ENCODE measurements at regions not wholly inside any gene's neighbourhood (a gene's known extent, or its start where the extent isn't known, plus 50 kb on each side); places are given as distances from the start of the nearest gene placed in this dataset.
"Not testable (repeated sequence)": the region's sequence is repeated elsewhere in the genome, so short reads cannot be mapped to it uniquely, and the experiment has no call there.

- H3K4me1 Mint-ChIP-seq; POLR2A ChIA-PET; H3K36me3 Mint-ChIP-seq; H3K36me3 ChIP-seq (ENCODE audit: control insufficient read depth in 2 of 2, extremely low read depth in 1 of 2, insufficient read depth in 1 of 2, low read length in 1 of 2); ATAC-seq (replicated peaks in 1 of 4); H3K9me3 Mint-ChIP-seq; H3K4me3 Mint-ChIP-seq; H3K9me3 ChIP-seq; DNase-seq; H3K27me3 ChIP-seq (replicated peaks in 1 of 2; ENCODE audit: control insufficient read depth in 2 of 2, extremely low read depth in 1 of 2, insufficient read depth in 2 of 2, low read length in 1 of 2); H3K27ac Mint-ChIP-seq; H3K4me1 ChIP-seq (ENCODE audit: control insufficient read depth in 1 of 2, extremely low read depth in 1 of 2, insufficient read depth in 2 of 2, low read length in 2 of 2); CTCF ChIA-PET; H3K27ac ChIP-seq (ENCODE audit: low read length); H3K4me3 ChIP-seq (ENCODE audit: control insufficient read depth in 1 of 2, extremely low read depth in 1 of 2, low read length in 1 of 2): not testable (repeated sequence)
- peaks cover 6 to 13% of the 10 kb centered on the region in 2 donors for H3K27me3 Mint-ChIP-seq
- 80% methylated on average over 5 of the region's 21 CpGs for WGBS (ENCODE audit: insufficient coverage)
Measured at GRCh38 chr16:88275336-88276122, 107.2 kb upstream of the ZNF469 start.

- CTCF ChIA-PET, POLR2A ChIA-PET: not testable (repeated sequence)
- WGBS (ENCODE audit: insufficient coverage): 70% methylated on average over 7 of the region's 13 CpGs
Measured at GRCh38 chr16:88276123-88276588, 106.6 kb upstream of the ZNF469 start.

GRCh38 chr16:88276591-88276990 is 106.2 kb upstream of the ZNF469 start:
- H3K9me3 ChIP-seq: no peaks in the 10 kb centered on the region
- Mint-ChIP-seq H3K27me3 (peaks cover 3 to 8% of the 10 kb centered on the region in 2 donors), H3K4me3 (no peak overlapping the region), H3K36me3 (no peaks in the 10 kb centered on the region), H3K27ac (no peak overlapping the region), H3K4me1 (no peaks in the 10 kb centered on the region), H3K9me3 (no peaks in the 10 kb centered on the region)
- no peaks in the 10 kb centered on the region for H3K4me1 ChIP-seq (ENCODE audit: control insufficient read depth in 1 of 2, extremely low read depth in 1 of 2, insufficient read depth in 2 of 2, low read length in 2 of 2)
- H3K36me3 ChIP-seq (ENCODE audit: control insufficient read depth in 2 of 2, extremely low read depth in 1 of 2, insufficient read depth in 1 of 2, low read length in 1 of 2): no peaks in the 10 kb centered on the region
- DNase-seq (no peak), ATAC-seq (replicated peaks in 1 of 4) (no peak)
- H3K4me3 ChIP-seq (ENCODE audit: control insufficient read depth in 1 of 2, extremely low read depth in 1 of 2, low read length in 1 of 2): no peak overlapping the region
- ChIA-PET CTCF (no interaction called here), POLR2A (no interaction called here)
- no peaks in the 10 kb centered on the region for H3K27me3 ChIP-seq (replicated peaks in 1 of 2; ENCODE audit: control insufficient read depth in 2 of 2, extremely low read depth in 1 of 2, insufficient read depth in 2 of 2, low read length in 1 of 2)
- WGBS (ENCODE audit: insufficient coverage): 96% methylated on average over 18 of the region's 18 CpGs
- H3K27ac ChIP-seq (ENCODE audit: low read length): no peak overlapping the region

More at GRCh38 chr16:88276123-88276588, 106.6 kb upstream of the ZNF469 start:
- not testable (repeated sequence) for H3K27ac ChIP-seq (ENCODE audit: low read length); H3K9me3 ChIP-seq; ATAC-seq (replicated peaks in 1 of 4); H3K27me3 ChIP-seq (replicated peaks in 1 of 2; ENCODE audit: control insufficient read depth in 2 of 2, extremely low read depth in 1 of 2, insufficient read depth in 2 of 2, low read length in 1 of 2); H3K4me3 ChIP-seq (ENCODE audit: control insufficient read depth in 1 of 2, extremely low read depth in 1 of 2, low read length in 1 of 2); H3K36me3 Mint-ChIP-seq; H3K9me3 Mint-ChIP-seq; H3K4me3 Mint-ChIP-seq; H3K27ac Mint-ChIP-seq; H3K4me1 Mint-ChIP-seq; H3K27me3 Mint-ChIP-seq; H3K4me1 ChIP-seq (ENCODE audit: control insufficient read depth in 1 of 2, extremely low read depth in 1 of 2, insufficient read depth in 2 of 2, low read length in 2 of 2); DNase-seq; H3K36me3 ChIP-seq (ENCODE audit: control insufficient read depth in 2 of 2, extremely low read depth in 1 of 2, insufficient read depth in 1 of 2, low read length in 1 of 2)

- Mint-ChIP-seq H3K4me1 (no peaks in the 10 kb centered on the region), H3K27me3 (peaks cover 0 to 3% of the 10 kb centered on the region in 2 donors), H3K36me3 (no peaks in the 10 kb centered on the region), H3K4me3 (no peak overlapping the region), H3K9me3 (no peaks in the 10 kb centered on the region), H3K27ac (no peak overlapping the region)
- Histone ChIP-seq H3K4me3 (ENCODE audit: control insufficient read depth in 1 of 2, extremely low read depth in 1 of 2, low read length in 1 of 2) (no peak overlapping the region), H3K27me3 (replicated peaks in 1 of 2; ENCODE audit: control insufficient read depth in 2 of 2, extremely low read depth in 1 of 2, insufficient read depth in 2 of 2, low read length in 1 of 2) (peaks cover 0 to 15% of the 10 kb centered on the region in 2 experiments), H3K9me3 (no peaks in the 10 kb centered on the region), H3K36me3 (ENCODE audit: control insufficient read depth in 2 of 2, extremely low read depth in 1 of 2, insufficient read depth in 1 of 2, low read length in 1 of 2) (no peaks in the 10 kb centered on the region), H3K4me1 (ENCODE audit: control insufficient read depth in 1 of 2, extremely low read depth in 1 of 2, insufficient read depth in 2 of 2, low read length in 2 of 2) (no peaks in the 10 kb centered on the region), H3K27ac (ENCODE audit: low read length) (no peak overlapping the region)
- ChIA-PET POLR2A (no interaction called here), CTCF (no interaction called here)
- 94% methylated on average over 18 of the region's 18 CpGs for WGBS (ENCODE audit: insufficient coverage)
- DNase-seq: no peak
- no peak for ATAC-seq (replicated peaks in 1 of 4)
Measured at GRCh38 chr16:88279998-88280397, 102.8 kb upstream of the ZNF469 start.

- Mint-ChIP-seq H3K9me3 (peaks cover 0 to 3% (median 0%) of the 10 kb centered on the region in 3 donors), H3K27ac (no peak overlapping the region), H3K36me3 (peaks cover under 1% of the 10 kb centered on the region), H3K4me1 (no peaks in the 10 kb centered on the region), H3K4me3 (no peak overlapping the region), H3K27me3 (peaks cover 0 to 3% of the 10 kb centered on the region in 2 donors)
- no peak overlapping the region for H3K27ac ChIP-seq (ENCODE audit: low read length)
- no peak for ATAC-seq (replicated peaks in 1 of 4)
- H3K36me3 ChIP-seq (ENCODE audit: control insufficient read depth in 2 of 2, extremely low read depth in 1 of 2, insufficient read depth in 1 of 2, low read length in 1 of 2): no peaks in the 10 kb centered on the region
- peaks cover 0 to 23% of the 10 kb centered on the region in 2 experiments for H3K27me3 ChIP-seq (replicated peaks in 1 of 2; ENCODE audit: control insufficient read depth in 2 of 2, extremely low read depth in 1 of 2, insufficient read depth in 2 of 2, low read length in 1 of 2)
- no peak for DNase-seq
- no peak overlapping the region for H3K4me3 ChIP-seq (ENCODE audit: control insufficient read depth in 1 of 2, extremely low read depth in 1 of 2, low read length in 1 of 2)
- H3K4me1 ChIP-seq (ENCODE audit: control insufficient read depth in 1 of 2, extremely low read depth in 1 of 2, insufficient read depth in 2 of 2, low read length in 2 of 2): no peaks in the 10 kb centered on the region
- CTCF ChIA-PET: no interaction called here
- H3K9me3 ChIP-seq: no peaks in the 10 kb centered on the region
- WGBS (ENCODE audit: insufficient coverage): 78% methylated on average over 6 of the region's 9 CpGs
- POLR2A ChIA-PET: no interaction called here
Measured at GRCh38 chr16:88281858-88282563, 100.7 kb upstream of the ZNF469 start.

GRCh38 chr16:88282564-88283395 is 100.0 kb upstream of the ZNF469 start:
- WGBS (ENCODE audit: insufficient coverage): 81% methylated on average over 11 of the region's 21 CpGs
- Histone ChIP-seq H3K9me3 (no peaks in the 10 kb centered on the region), H3K4me1 (ENCODE audit: control insufficient read depth in 1 of 2, extremely low read depth in 1 of 2, insufficient read depth in 2 of 2, low read length in 2 of 2) (no peaks in the 10 kb centered on the region), H3K4me3 (ENCODE audit: control insufficient read depth in 1 of 2, extremely low read depth in 1 of 2, low read length in 1 of 2) (no peak overlapping the region), H3K36me3 (ENCODE audit: control insufficient read depth in 2 of 2, extremely low read depth in 1 of 2, insufficient read depth in 1 of 2, low read length in 1 of 2) (no peaks in the 10 kb centered on the region), H3K27ac (ENCODE audit: low read length) (no peak overlapping the region), H3K27me3 (replicated peaks in 1 of 2; ENCODE audit: control insufficient read depth in 2 of 2, extremely low read depth in 1 of 2, insufficient read depth in 2 of 2, low read length in 1 of 2) (peaks cover 0 to 23% of the 10 kb centered on the region in 2 experiments)
- CTCF ChIA-PET: interaction anchor here in 1 of 2 donors (0.7 kb wide), 1 partner anchor 282 kb away, joined by 3 read pairs; no protein-coding TSS in a partner anchor
- DNase-seq (no peak), ATAC-seq (replicated peaks in 1 of 4) (no peak)
- Mint-ChIP-seq H3K4me1 (no peaks in the 10 kb centered on the region), H3K4me3 (no peak overlapping the region), H3K27ac (no peak overlapping the region), H3K27me3 (peaks cover 0 to 3% of the 10 kb centered on the region in 2 donors), H3K9me3 (peaks cover 0 to 6% (median 0%) of the 10 kb centered on the region in 3 donors), H3K36me3 (peaks cover 3% of the 10 kb centered on the region)
- POLR2A ChIA-PET: no interaction called here

Measured in T-cell (primary cell).